NCI-H748 treated with DMSO at 0.1 percent for 48 hours (cell line): ENCODE measurements at regions not wholly inside any gene's neighbourhood (a gene's known extent, or its start where the extent isn't known, plus 50 kb on each side); places are given as distances from the start of the nearest gene placed in this dataset.
"Not testable (repeated sequence)": the region's sequence is repeated elsewhere in the genome, so short reads cannot be mapped to it uniquely, and the experiment has no call there.

Experiments used
- DNase-seq: peaks from one replicate; lab custom pipeline; 2025; lab: John Stamatoyannopoulos, UW

GRCh38 chrX:7638078-7638710, 204.8 kb upstream of the VCX start:
- no peak for DNase-seq

- no peak for DNase-seq
Measured at GRCh38 chrX:7637066-7637465, 205.9 kb upstream of the VCX start.

GRCh38 chrX:7635604-7636003, 207.4 kb upstream of the VCX start:
- DNase-seq, result no peak

GRCh38 chrX:7620560-7620959, 222.4 kb upstream of the VCX start:
- DNase-seq, result no peak

GRCh38 chrX:7617994-7618393, 225.0 kb upstream of the VCX start:
- no peak for DNase-seq

GRCh38 chrX:7614616-7615015, 228.4 kb upstream of the VCX start:
- peak; percentile 95 for DNase-seq

GRCh38 chrX:7608625-7609024, 234.3 kb upstream of the VCX start:
- DNase-seq, result not testable (repeated sequence)

- DNase-seq, result peak; percentile 96
Measured at GRCh38 chrX:7606039-7606652, 236.8 kb upstream of the VCX start.

GRCh38 chrX:7603387-7603786, 239.6 kb upstream of the VCX start:
- no peak for DNase-seq

GRCh38 chrX:7596822-7597221, 246.1 kb upstream of the VCX start:
- DNase-seq, result no peak

GRCh38 chrX:7593370-7593769, 249.6 kb upstream of the VCX start:
- not testable (repeated sequence) for DNase-seq

- DNase-seq, result peak; percentile 65
Measured at GRCh38 chrX:7586126-7586525, 256.8 kb upstream of the VCX start.

- peak; percentile 66 for DNase-seq
Measured at GRCh38 chrX:7582191-7582590, 260.8 kb upstream of the VCX start.

GRCh38 chrX:7580127-7580526, 262.8 kb upstream of the VCX start:
- no peak for DNase-seq

GRCh38 chrX:7574325-7574724, 268.6 kb upstream of the VCX start:
- no peak for DNase-seq

GRCh38 chrX:7570432-7571029, 272.4 kb upstream of the VCX start:
- no peak for DNase-seq

- DNase-seq, result no peak
Measured at GRCh38 chrX:7568597-7568996, 274.4 kb upstream of the VCX start.

- no peak for DNase-seq
Measured at GRCh38 chrX:7568130-7568529, 274.8 kb upstream of the VCX start.

- DNase-seq, result no peak
Measured at GRCh38 chrX:7552760-7553159, 290.2 kb upstream of the VCX start.

- no peak for DNase-seq
Measured at GRCh38 chrX:7546551-7547080, 296.4 kb upstream of the VCX start.

GRCh38 chrX:7545564-7545963, 297.4 kb upstream of the VCX start:
- DNase-seq, result no peak

- DNase-seq, result no peak
Measured at GRCh38 chrX:7542587-7543380, 300.2 kb upstream of the VCX start.

- no peak for DNase-seq
Measured at GRCh38 chrX:7522860-7523259, 320.1 kb upstream of the VCX start.
